ENCODE measurements at regions not wholly inside any gene's neighbourhood (a gene's known extent, or its start where the extent isn't known, plus 50 kb on each side); places are given as distances from the start of the nearest gene placed in this dataset.

DNA sequence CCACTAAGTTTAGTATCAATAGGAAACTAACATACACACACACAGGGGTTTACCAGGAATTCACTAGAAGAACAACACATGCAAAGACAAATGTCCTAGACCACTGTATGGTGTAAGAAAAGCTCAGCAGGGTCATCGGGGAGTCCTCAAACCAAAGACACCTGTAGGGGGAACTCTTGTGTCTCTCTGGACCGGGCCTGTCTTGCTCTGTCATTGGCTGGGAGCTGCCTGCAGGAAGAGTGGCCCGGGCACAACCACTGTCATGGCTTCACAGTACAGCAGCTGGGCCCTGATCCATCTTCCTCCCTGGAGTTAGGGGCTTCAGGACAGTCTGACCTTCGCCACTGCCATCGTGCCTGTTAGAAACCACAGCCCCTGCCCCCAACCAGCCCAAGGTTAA is 263.6 kb upstream of the DYNLRB2 start:
- no peak overlapping the region for H3K4me3 ChIP-seq (ENCODE audit: low read depth, low read length)
- no peak for TF ChIP-seq CTCF (IDR thresholded peaks at IDR 0.05; ENCODE audit: insufficient read depth, low read depth, low read length, missing control alignments)
- peak; percentile 23 for DNase-seq (ENCODE audit: low read depth)

GRCh38 chr16:80274576-80275191 is 266.1 kb upstream of the DYNLRB2 start:
- no peak overlapping the region for H3K4me3 ChIP-seq (ENCODE audit: low read depth, low read length)
- TF ChIP-seq CTCF (IDR thresholded peaks at IDR 0.05; ENCODE audit: insufficient read depth, low read depth, low read length, missing control alignments) = no peak
- DNase-seq (ENCODE audit: low read depth) = no peak

DNA sequence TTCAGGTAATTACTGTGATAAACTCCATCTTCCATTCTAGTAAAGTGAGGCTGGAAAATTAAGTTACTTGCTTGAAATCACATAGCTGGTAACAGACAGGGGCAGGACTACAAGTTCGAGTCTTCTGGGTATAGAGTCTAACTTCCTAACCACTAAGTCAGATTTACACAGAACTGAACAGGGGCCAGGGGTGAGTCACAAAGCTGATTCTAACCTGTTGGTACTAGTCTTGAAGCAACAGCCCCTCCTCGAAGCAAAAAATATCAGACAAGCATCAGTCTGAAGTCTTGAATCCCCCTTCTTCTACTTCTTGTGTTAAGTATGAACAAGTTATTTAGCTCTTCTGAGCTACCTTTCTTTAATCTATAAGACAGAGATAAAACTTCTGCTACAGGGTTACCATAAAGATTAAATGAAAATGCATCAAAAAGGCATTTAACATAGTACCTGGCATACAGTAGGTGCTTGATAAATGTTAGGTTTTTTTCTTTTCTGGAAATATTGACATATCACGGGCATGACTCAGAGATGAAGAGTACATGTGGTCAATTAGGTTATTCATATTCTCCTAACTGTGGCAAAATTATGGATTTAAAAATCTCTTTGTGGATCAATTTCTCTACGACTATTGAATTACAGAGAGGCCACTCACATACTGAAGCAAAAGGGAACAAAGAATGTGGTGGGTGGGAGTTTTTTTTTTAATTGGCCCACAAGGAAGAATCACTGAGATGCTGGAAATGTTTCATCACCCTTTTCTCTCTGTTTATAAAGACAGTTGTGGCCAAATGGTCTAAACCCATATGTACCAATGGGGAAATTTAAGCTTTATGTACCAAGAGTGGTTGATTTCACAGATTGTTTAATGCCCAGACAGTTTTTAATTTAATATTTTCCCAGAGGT is 266.9 kb upstream of the DYNLRB2 start:
- no peak for DNase-seq (ENCODE audit: low read depth)
- no peak overlapping the region for H3K4me3 ChIP-seq (ENCODE audit: low read depth, low read length)
- no peak for TF ChIP-seq CTCF (IDR thresholded peaks at IDR 0.05; ENCODE audit: insufficient read depth, low read depth, low read length, missing control alignments)

DNA sequence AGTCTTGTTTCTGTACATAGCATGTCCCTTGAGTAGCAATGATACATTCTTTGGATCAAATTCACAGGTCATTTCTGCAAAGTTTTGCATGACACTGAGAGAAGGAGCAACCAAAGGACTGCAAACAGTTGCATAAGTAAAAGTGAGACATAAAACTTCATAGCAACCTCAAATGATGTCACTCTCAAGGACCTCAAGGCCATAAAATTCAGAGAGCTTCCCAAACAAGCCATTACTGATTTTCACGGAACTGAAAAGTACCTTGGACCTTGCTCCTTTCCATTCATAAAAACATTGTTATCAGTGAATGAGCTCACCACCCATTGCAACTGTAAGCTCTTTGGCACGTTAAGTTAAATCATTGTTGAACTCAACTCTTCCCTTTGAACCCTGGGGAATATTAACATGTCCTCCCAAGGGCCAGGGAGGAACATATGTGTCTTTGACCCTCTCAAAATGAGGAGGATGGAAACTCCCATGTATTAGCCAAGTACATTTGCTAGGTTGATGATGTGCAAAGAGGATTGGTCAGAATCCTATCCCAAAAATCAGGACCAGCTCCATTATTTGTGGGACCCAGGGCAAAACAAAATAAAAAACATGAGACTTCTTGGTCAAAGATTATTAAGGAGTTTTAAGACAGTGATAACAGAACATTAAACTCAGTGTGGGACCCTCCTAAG is 275.0 kb upstream of the DYNLRB2 start:
- no peak for DNase-seq (ENCODE audit: low read depth)
- H3K4me3 ChIP-seq (ENCODE audit: low read depth, low read length) = no peak overlapping the region
- no peak for TF ChIP-seq CTCF (IDR thresholded peaks at IDR 0.05; ENCODE audit: insufficient read depth, low read depth, low read length, missing control alignments)

DNA sequence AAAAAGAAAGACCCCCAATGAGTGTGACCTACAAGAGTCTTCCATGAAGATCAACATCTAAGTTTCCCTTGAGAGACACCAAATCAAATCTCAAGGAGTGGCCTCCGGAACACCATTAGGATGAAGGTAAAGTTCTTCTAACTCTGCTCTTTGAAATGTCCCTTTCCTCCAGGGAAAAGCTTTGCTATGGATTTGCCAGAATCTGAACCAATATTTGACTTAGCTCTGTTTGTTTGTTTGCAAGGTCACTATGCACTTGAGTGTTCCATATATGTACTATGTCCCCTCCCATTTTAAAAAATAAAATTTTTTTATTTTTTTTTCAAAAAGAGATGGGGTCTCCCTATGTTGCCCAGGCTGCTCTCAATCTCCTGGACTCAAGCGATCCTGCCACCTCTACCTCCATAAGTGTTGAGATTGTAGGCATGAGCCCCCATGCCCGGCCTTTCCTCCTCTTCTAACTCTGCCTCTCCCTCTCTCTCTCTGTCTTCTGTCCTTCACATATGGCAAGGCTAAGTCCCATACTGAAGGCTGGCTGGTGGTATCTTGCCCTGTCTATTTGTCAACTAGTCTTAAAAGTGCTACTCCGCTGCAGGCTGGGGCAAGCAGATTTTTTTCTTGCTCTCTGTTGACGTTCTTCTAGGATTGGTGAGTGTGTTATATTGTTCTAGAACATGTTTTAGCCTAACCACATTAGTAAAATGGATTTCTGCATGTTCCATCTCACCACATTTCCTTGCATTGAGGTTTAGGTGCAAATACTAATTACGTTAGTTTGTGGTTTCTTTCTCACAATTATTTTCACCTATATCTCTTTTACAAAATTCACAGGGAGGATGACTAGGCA is 276.7 kb upstream of the DYNLRB2 start:
- no peak overlapping the region for H3K4me3 ChIP-seq (ENCODE audit: low read depth, low read length)
- TF ChIP-seq CTCF (IDR thresholded peaks at IDR 0.05; ENCODE audit: insufficient read depth, low read depth, low read length, missing control alignments) = no peak
- DNase-seq (ENCODE audit: low read depth) = no peak

DNA sequence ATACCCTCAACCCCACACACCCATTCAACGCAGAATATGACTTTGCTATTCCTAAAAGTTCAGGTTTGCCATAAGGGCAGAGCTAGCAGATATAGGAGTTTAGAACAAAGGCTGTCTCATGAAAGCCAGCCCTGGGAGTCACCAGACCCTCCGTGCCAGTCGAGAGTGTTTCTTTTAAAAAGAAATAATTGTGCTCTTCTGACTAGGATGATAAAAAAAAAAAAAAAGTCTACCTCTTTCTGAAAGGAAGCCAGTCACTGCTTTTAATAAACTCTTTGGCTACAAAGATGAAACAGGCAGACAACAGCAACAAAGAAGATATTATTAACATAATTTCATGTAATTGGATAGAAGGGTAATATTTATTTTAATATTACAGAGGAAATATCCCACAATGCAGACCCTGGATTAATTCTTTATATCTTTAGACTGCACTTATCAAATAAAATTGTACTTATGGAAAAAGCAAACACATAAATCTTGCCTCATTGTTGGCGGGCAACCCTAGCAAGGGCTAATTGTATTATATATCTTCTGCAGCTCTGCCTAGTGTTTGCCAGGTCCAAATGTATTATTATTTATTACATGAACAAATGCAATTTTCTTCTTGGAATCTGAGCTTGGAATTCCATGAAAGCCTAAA is 277.5 kb upstream of the DYNLRB2 start:
- no peak for TF ChIP-seq CTCF (IDR thresholded peaks at IDR 0.05; ENCODE audit: insufficient read depth, low read depth, low read length, missing control alignments)
- H3K4me3 ChIP-seq (ENCODE audit: low read depth, low read length) = no peak overlapping the region
- DNase-seq (ENCODE audit: low read depth) = no peak

Measured in GM12865 (cell line).